Left forelimb (tissue), 1 donor: ENCODE measurements at regions not wholly inside any gene's neighbourhood (a gene's known extent, or its start where the extent isn't known, plus 50 kb on each side); places are given as distances from the start of the nearest gene placed in this dataset.

Experiments
- DNase-seq: peaks from one replicate; pipeline ENCODE4 v3.0.0-alpha.2; 2018; ENCODE audit warnings: low spot score

DNA sequence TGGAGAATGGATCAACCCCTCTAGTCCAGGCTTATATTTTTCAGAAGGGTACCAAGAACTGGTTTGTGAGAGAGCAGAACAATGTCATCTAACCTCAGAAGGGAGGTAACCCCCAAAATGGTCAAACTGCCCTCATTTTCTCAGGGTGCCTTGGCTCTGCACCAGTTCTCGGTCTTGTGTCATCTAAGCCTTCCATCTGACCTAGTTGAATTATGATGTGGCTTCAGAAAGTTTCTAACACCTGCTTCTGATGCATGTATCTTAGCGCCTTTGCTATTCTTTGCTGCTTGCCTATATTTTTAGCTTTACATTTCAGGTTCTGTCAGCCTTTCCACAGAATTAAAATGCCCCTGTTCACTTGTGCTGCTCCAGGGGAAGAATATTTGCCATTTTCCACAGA lies 91.7 kb upstream of the E2F8 start:
- DNase-seq = no peak

DNA sequence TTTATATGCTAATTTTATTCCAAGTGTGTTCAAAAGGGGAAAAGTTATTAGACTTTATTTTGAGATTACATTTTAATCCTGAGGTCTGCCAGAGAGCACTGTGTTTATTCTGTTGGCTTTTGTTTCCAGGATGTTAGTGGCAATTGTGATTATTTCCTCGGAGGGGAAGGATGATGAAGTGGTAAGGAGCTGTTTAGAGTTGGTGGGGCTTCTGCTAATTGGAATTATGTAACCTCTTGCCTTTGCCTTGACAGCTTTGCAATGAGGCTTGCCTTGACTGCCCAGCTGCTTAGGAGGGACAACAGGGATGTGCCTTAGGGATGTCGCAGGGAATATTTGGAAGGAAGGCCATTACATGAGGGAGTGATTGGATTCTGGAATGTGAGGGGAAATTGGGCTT lies 89.7 kb upstream of the E2F8 start:
- no peak for DNase-seq

DNA sequence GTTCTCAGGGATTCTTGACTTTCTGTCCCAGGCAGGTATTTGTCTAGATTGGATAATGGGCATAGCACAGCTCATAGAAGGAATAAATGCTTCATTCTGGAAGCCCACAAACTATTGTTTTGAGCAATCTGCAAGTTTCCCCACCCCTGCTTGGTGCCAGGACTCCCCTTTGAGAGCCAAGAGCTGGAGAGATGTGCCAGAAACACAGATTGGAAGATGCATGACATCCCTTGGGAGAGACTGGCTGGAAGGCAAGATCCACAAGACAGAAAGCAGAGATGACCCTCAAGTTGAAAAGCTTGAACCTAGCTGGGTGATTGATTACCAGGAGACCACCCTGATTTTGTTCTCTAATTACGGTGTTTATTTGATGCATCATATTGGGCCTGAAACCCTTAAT lies 89.2 kb upstream of the E2F8 start:
- no peak for DNase-seq

DNA sequence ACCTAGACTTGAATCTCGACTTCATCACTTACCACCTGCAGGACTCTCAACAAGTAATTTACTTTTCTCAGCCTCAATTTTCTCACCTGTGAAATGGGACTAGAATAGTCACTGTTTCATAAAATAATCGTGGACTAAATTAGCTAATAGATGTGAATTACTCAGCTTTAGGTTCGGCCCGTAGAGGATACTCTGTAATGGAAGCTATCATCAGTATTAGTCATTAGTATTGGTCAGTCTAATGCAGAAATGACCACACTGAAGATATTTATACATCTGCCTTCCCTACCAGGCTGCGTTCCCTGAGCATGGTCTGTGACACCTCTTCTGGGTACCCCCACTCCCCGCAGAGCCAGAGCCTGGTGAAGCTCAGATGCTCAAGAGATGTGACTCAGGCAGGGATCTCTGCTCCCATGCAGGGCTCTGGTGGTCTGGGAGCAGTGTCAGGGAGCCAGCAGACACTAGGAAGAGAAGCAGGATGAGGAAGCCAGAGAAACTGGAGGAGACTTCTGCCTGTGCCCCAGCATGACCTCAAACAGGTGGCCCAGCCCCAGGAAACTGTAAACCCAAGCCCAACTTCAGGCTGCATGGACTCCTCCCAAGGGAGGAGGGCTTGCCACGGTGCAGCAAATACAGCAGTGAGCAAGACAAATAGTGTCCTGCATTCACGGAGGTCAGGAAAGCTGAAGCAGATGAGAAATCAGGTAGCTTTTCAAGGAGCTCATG lies 88.0 kb upstream of the E2F8 start:
- no peak for DNase-seq

DNA sequence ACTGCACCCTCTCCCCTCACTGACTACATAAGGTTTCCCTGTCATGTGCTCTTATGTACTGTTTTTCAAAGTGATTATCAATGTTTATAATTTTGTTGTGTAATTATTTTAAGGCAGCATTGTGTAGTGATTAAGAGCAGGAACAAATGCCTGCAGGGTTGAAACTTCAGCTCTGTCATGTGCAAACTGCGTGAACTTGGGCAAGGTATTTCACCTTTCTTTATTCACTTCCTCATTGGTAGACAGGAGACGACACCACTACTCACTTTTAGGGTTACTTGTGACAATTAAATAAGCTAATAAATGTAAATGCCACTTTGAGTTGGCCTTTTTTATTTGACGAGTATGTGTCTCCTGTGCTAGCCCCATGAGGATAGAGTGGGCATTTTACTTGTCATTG lies 86.5 kb upstream of the E2F8 start:
- no peak for DNase-seq

DNA sequence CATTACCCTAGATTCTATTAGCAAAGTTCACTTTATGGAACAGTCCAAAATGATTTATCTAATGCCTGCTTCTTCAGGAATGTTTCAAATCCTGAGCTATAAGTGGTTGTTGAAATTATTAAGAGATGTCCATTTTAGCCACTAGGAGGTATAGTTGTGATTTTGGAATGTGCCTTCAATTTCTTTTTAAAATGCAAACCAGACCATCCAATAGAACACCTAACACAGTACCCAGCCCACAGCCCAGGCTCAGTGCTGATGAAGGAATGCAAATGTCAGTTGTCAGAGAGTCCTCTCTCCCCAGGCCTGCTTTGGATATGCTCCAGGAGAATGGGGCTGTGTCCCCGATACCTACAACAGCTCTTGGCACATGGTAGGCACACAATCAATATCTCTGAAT lies 85.8 kb upstream of the E2F8 start:
- DNase-seq = no peak

DNA sequence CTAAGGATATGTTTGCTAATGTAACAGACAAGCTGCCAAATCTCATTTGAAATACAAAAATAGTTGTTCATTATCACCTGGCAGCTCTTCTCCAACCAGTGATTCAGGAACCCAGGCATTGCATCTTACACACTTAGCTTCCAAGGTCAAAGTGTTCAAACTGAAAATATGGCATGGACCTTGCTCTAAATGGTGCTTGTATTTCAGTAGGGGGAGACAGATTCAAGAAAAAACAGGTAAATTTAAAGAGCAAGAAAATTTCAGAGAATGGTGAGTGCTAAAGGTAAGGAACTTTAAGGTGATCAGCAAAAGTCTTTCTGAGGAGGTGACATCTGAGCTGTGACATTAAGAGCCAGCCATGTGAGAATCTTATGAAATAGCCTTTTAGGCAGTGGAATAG lies 82.8 kb upstream of the E2F8 start:
- DNase-seq = no peak

DNA sequence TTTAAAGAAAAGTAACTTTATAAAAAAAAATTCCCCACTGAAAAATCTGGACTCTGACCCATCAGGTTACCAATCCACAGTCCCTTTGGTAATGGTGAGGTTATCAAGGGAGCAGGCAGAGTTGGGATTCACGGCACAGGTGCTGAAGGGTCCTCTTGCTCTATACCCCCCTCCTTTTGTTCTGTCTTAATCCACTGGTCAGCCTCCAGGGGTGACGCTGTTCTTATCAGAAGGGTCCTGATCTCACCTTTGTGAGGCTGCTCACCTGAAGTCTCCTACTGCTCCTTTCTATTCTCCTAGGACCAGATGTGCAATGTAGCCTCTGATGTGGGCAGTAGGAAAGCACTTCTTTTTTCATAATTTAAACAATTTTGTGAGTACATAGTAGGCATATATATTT lies 80.6 kb upstream of the E2F8 start:
- DNase-seq = no peak

DNA sequence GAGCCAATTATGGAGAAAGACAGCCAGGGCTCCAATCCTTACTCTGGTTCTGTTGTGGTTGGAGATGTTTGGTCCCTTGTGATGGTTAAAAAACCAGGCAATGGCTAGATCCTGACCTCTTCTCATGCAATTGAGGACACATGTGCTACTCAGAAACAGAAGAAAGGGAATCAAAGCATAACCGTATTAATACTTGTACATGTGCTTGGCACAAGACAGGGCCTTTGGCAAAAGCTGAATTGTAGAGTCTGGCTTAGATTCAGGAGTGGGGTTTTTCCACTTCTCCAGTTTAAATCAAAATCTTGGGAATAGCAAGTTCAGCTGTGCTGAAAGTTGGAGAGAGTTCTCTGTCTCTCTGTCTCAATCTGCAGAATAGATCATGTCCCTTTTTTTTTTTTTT lies 80.1 kb upstream of the E2F8 start:
- no peak for DNase-seq

DNA sequence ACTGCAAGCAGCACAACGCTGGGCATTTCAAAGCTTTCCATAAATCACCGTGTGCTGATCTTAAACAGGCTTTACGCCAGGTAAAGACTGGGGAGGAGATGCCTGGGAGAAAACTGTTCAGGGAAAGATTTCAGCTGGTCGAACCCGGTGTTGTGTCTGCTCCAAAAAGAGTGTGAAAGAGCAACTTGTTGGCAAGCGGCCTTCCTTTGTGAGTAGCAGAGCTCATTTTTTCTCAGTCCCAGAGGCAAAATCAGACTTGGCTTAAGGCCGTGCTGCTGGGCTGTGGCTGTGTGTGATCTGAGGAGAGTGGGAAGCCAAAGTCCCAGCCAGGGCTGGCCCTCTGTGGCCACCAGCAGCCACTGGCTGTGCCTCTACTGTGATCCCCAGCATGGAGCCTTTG lies 75.7 kb upstream of the E2F8 start:
- no peak for DNase-seq

DNA sequence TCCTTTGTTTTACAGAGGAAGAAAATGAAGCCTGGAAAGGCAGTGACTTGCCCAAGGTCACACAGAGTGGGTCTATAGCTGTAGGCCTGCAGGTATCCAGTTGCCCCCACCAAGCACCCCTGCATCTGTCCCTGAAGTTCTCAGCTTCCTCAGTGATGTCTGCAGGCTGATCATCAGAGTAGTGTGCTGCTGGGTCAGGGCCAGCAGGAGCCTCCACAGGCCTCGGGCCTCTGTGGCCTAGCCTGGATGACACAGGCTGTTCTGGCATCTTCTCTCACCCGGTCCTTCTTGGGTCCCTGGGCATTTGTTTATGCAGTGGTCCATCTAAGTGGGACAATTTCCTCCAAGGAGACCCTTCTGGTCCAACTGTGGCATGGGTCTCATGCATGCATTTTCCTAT lies 74.8 kb upstream of the E2F8 start:
- no peak for DNase-seq

DNA sequence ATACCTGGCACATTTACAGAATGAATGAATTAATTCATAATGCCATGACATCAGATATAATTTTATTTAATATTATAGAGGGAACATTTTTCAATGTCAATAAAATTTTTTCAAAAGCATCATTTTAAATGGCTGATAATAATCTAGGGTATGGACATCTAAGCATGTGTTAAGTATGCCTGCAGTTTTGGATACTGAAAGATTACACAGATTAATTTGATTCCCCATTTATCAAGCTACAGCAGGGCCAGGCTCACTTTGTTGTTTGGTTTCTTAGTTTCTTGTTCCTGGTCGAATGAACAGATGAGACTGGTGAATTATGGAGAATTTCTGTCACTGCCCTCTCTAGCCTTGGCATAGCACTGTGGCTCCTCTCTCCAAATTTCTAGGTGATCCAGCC lies 72.4 kb upstream of the E2F8 start:
- no peak for DNase-seq

DNA sequence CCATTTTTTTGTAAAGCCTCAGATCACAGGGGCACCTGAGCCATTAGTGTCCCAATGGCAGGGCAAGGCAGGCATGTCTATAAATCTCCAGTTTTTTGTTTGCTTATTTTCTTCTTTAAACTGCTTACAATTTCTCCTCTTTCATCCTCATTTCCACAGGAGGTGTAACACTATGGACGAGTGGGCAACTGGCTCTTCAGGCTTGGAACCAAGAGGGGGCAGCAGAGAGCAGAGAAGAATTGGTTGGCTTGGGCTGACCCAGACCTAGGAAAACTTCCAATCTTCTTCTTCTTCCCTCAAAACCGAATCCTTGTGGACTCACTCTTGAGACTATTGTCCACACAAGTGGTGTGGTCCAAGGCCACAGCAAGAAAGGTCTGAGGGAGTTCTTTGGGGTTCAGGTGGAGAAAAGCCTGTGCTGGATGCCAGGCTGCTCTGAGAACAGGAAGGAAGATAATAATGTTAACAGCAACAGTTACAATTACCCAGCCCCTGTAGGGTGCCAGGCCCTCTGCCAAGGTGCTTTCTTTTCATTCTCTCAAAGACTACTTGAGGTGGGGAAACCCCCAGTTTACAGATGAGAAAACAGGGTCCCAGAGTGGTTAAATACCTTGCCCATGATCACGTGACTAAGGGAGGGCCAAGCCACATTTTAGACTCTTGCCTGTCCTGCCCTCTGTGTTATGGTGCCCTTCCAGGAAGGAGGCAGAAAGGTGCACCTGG lies 70.7 kb upstream of the E2F8 start:
- DNase-seq = no peak

DNA sequence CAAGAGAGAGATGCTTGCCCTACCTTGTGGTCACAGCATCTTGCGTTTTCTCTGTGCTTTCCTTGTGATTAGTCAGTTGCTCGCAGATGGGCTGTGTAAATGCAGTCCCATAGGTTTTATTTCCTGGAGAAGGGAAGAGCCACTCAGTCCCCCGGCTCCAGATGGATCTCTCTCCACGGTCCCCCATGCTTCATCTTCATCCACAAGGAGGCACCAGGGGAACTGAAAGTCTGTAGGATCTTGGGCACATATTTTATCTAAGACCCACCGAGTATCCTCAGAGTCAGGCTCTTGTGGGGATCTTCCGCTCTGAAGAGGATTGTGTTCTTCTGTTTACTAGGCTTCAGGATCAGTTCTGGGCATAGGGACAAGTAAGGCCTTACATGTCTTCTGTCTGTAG lies 66.8 kb upstream of the E2F8 start:
- DNase-seq = no peak

DNA sequence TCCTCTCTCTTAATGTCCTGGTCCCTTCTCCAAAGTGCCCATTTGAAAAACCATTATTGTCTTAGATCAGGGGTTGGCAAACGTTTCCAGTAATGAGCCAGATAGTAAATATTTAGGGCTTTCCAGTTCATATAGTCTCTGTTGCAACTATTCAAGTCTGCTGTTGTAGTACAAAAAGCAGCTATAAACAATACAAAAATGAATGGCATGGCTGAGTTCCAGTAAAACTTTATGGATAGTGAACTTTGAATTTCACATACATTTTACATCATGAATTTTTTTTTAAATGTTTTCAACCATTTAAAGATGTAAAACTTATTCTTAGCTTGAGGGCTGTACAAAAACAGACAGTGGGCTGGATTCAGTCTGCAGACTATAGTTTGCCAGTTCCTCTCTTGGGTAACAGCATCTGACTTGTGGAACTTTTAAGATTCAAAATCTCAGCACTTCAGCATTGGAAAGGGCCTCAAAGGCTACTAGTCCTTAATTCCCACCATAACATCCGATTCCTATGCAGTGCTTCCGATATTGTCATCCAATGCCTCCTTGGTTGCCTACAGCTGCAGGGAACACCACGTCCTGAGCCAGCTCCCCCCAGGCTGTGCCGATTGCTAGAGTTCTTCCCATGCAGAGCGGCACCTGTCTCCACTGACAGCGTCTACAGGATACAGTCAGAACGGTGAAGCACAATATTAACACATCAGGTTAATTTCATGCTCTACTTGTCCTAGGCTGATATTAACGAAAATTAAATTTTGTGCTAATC lies 65.6 kb upstream of the E2F8 start:
- DNase-seq = no peak

DNA sequence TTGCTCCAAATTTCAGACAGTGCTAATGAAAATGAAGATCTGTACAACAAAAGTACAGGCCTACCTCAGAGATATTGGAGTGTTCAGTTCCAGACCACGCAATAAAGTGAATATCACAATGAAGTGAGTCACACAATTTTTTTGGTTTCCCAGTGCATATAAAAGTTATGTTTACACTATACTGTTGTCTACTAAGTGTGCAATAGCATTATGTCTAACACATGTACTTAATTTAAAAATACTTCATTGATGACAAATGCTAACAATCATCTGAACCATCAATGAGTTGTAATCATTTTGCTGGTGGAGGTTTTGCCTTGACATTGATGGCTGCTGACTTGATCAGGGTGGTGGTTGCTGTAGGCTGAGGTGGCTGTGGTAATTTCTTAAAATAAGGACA lies 60.6 kb upstream of the E2F8 start:
- DNase-seq = no peak

DNA sequence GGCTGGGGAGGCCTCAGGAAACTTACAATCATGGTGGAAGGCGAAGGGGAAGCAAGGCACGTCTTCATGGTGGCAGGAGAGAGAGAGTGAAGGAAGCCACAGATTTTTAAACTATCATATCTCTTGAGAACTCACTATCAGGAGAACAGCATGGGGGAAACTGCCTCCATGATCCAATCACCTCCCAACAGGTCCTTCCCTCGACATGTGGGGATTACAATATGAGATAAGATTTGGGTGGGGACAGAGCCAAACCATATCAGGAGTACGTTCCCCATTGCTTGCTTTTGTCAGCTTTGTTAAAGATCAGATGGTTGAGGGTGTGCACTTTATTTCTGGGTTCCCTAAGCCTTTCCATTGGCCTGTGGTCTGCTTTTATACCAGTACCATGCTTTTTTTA lies 53.7 kb upstream of the E2F8 start:
- DNase-seq = no peak

DNA sequence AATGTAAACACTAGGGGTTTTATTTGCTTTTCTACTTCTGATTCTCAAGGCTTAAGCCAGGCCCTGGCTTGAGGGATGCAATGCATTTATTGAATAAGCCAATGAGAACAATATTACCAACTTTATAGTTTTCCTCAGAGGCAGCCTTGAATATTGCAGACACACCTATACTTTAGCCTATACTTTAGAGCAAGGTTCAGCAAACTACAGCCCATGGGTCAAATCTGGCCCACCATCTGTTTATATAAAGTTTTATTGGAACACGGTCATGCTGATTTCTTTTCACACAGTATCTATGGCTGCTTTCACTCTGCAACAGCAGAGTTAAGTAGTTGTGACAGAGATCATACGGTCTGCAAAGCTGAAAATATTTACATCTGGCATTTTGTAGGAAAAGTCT lies 50.3 kb upstream of the E2F8 start:
- no peak for DNase-seq
